ENCODE measurements at regions not wholly inside any gene's neighbourhood (a gene's known extent, or its start where the extent isn't known, plus 50 kb on each side); places are given as distances from the start of the nearest gene placed in this dataset.

GRCh38 chr4:180530787-180531186 lies 1712.4 kb upstream of the TENM3 start:
- no peaks in the 10 kb centered on the region for H3K27me3 ChIP-seq (replicated peaks in 1 of 7)
- DNase-seq, result no peak
- TF ChIP-seq CTCF (IDR thresholded peaks at IDR 0.05 in 8 of 11, conservative IDR thresholded peaks at IDR 0.05 in 3 of 11) (no peak), POLR2A (IDR thresholded peaks at IDR 0.05) (no peak), POLR2AphosphoS5 (IDR thresholded peaks at IDR 0.05) (no peak)
- no peak overlapping the region for H3K4me3 ChIP-seq
- no peaks in the 10 kb centered on the region for H3K4me1 ChIP-seq
- no peaks in the 10 kb centered on the region for H3K36me3 ChIP-seq
- H3K27ac ChIP-seq, result no peak overlapping the region
- intact Hi-C loops (cut with DNase I; ENCODE audit: low total_unique reads), result no loop called here
- peaks cover 0 to 12% (median 0%) of the 10 kb centered on the region in 8 donors for H3K9me3 ChIP-seq

- Histone ChIP-seq H3K27ac (no peak overlapping the region), H3K9me3 (peaks cover 0 to 12% (median 0%) of the 10 kb centered on the region in 8 donors), H3K4me3 (no peak overlapping the region), H3K4me1 (no peaks in the 10 kb centered on the region), H3K36me3 (no peaks in the 10 kb centered on the region), H3K27me3 (replicated peaks in 1 of 7) (no peaks in the 10 kb centered on the region)
- TF ChIP-seq POLR2A (IDR thresholded peaks at IDR 0.05) (no peak), CTCF (IDR thresholded peaks at IDR 0.05 in 8 of 11, conservative IDR thresholded peaks at IDR 0.05 in 3 of 11) (no peak)
- intact Hi-C loops (cut with DNase I; ENCODE audit: low total_unique reads), result no loop called here
- 72 to 90% (median 80%) methylated on average over 9 of the region's 9 CpGs for WGBS, 5 donors
- DNase-seq, result no peak
Observed at GRCh38 chr4:180532691-180533090, 1710.5 kb upstream of the TENM3 start.

- no peaks in the 10 kb centered on the region for H3K4me1 ChIP-seq
- 61 to 71% (median 66%) methylated on average over 8 of the region's 8 CpGs for WGBS, 5 donors
- no peak for DNase-seq
- no peak overlapping the region for H3K4me3 ChIP-seq
- H3K27me3 ChIP-seq (replicated peaks in 1 of 7), result no peaks in the 10 kb centered on the region
- H3K36me3 ChIP-seq, result no peaks in the 10 kb centered on the region
- no peaks in the 10 kb centered on the region for H3K9me3 ChIP-seq
- intact Hi-C loops (cut with DNase I; ENCODE audit: low total_unique reads), result no loop called here
- TF ChIP-seq POLR2AphosphoS5 (IDR thresholded peaks at IDR 0.05) (no peak), CTCF (IDR thresholded peaks at IDR 0.05 in 8 of 11, conservative IDR thresholded peaks at IDR 0.05 in 3 of 11) (no peak), POLR2A (IDR thresholded peaks at IDR 0.05) (no peak)
- no peak overlapping the region for H3K27ac ChIP-seq
Observed at GRCh38 chr4:180538384-180539057, 1704.7 kb upstream of the TENM3 start.

DNA sequence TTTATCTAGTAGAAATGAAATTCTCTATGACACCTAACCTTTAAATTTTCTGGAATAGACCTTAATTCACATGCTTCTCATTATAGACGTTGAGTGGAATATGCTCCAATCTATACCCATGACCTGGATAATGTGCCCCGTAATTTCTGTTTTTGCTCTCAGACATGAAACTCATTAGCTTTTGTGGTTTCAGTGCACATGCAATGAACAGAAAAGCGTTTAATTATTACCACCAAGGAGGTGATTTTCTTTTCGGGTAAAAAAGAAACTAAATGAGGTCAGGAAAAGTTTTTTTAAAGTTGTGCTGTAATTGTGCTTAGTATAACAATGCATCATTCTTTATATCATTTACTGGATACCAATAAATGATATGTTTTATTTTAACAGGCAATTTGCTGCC lies 1703.9 kb upstream of the TENM3 start:
- Histone ChIP-seq H3K4me1 (no peaks in the 10 kb centered on the region), H3K4me3 (no peak overlapping the region), H3K27ac (no peak overlapping the region), H3K36me3 (no peaks in the 10 kb centered on the region), H3K27me3 (replicated peaks in 1 of 7) (no peaks in the 10 kb centered on the region), H3K9me3 (no peaks in the 10 kb centered on the region)
- intact Hi-C loops (cut with DNase I; ENCODE audit: low total_unique reads), result no loop called here
- TF ChIP-seq POLR2A (IDR thresholded peaks at IDR 0.05) (no peak), CTCF (IDR thresholded peaks at IDR 0.05 in 8 of 11, conservative IDR thresholded peaks at IDR 0.05 in 3 of 11) (no peak), POLR2AphosphoS5 (IDR thresholded peaks at IDR 0.05) (no peak)
- WGBS, 5 donors, result 73 to 88% (median 81%) methylated on average over 4 of the region's 4 CpGs
- no peak for DNase-seq
